ENCODE measurements at regions not wholly inside any gene's neighbourhood (a gene's known extent, or its start where the extent isn't known, plus 50 kb on each side); places are given as distances from the start of the nearest gene placed in this dataset.

- TF ChIP-seq CTCF (IDR thresholded peaks at IDR 0.05; ENCODE audit: extremely low read depth in 1 of 2, insufficient read depth in 1 of 2, low read depth in 1 of 2, low read length in 2 of 2) (no peak), EZH2 (IDR thresholded peaks at IDR 0.05; ENCODE audit: borderline replicate concordance, low read depth, low read length, severe bottlenecking) (no peak), MAX (IDR thresholded peaks at IDR 0.05; ENCODE audit: insufficient read depth, insufficient read length) (no peak)
Measured at GRCh38 chr2:239634769-239635168, 233.9 kb upstream of the HDAC4 start.
